CD4-positive, alpha-beta T cell treated with Interleukin-10 for 1 hour (primary cell): ENCODE measurements at regions not wholly inside any gene's neighbourhood (a gene's known extent, or its start where the extent isn't known, plus 50 kb on each side); places are given as distances from the start of the nearest gene placed in this dataset.
"Not testable (repeated sequence)": the region's sequence is repeated elsewhere in the genome, so short reads cannot be mapped to it uniquely, and the experiment has no call there.

Source experiments
- DNase-seq: peaks from one replicate; pipeline ENCODE4 v3.0.0-alpha.2; 2020

DNA sequence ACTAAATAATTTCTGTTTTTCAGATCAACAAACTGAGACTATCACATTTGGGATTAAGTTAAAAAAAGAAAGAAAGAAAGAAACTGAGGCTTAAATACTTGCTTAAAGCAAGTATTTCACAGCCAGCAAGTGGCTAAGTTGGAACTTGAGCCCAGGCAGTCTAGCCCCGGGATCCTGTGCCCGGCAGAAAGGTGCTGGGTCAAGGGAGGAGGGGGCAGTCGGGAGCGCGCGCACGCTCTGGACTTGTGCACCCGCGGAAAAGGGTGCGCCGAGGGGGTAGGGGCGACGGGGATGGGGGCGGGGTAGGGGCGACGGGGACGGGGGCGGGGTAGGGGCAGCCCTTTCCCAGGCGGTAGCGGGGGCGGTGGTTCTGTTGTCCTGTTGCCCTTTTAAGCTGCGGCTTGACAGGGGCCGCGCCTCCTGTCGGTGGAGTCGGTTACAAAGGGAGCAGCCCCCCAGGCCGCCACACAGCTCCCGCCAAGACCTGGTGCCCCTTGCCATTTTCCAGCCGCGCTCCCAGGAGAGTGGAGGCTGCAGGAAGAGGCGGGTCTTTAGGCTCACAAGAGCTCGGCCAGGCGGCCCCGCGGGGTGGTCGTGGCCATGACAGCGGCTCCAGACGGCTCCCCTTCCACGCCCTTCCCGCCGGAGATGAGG, 60.6 kb downstream of the GOLGA8T start:
- DNase-seq: not testable (repeated sequence)

DNA sequence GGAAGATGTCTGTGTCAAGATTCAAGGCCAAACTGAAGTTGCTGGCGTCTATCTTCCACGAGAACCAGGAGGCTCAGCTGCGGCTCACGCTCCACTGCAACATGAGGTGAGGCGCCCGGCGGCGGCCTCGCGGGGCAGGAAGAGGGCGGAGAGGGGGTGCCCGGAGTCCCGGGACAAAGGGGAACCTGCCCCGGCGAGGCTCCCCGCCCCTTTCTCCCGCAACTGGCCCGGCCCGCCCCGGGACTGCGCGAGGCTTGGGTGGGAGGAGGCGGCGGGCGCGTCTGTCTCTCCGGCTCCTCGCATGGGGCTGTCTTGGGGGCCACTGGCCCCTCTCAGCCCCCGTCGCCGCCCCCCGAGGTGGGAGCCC, 61.1 kb downstream of the GOLGA8T start:
- peak; percentile 43 for DNase-seq

DNA sequence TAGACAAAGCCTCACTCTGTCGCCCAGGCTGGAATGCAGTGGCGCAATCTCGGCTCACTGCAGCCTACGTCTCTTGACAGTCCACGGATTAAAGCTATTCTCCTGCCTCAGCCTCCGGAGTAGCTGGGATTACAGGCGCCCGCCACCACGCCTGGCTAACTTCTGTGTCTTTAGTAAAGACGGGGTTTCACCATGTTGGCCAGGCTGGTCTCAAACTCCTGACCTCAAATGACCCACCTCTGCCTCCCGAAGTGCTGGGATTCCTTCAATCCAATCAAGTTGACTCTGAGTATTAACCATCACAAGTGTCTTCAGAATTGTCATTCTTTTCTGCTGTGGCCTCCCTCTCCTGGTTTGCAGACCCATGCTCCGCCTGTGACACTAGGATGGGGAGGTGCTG, 61.9 kb downstream of the GOLGA8T start:
- DNase-seq: not testable (repeated sequence)

DNA sequence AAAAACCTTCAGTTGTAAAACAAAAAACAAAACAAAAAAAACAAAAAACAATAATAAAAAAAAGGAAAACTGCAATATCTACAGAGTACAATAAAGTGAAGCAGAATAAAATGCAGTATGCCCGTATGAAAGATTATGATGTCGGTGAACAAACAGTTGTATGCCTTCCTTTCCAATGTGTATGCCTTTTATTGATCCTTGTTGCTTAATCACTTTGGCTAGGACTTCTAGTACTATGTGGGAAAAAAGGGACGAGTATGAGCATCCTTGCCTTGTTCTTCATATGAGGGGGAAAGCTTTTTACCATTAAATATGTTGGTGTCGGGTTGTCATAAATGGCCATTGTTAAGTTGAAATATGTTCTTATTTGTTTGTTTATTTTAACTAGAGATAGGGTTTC, 66.7 kb downstream of the GOLGA8T start:
- not testable (repeated sequence) for DNase-seq

DNA sequence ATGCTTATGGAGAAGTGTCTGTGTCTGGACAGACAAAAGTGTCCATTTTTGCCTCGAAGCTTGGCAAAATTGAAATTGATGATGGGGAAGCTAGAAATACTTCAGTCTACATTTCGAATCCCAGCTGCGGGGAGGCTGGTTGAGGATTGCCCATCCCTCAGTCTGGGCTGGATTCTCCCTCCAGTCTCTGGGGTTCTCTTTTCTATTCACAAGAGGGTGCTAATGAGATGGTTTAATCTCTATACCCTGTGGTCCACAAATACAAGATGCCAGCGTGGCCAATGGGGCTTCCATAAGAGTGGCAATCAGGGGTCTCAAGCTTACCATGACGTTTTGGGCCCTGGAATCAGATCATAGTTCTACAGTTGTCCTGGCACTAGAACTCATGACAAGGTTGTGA, 78.9 kb downstream of the GOLGA8T start:
- not testable (repeated sequence) for DNase-seq

DNA sequence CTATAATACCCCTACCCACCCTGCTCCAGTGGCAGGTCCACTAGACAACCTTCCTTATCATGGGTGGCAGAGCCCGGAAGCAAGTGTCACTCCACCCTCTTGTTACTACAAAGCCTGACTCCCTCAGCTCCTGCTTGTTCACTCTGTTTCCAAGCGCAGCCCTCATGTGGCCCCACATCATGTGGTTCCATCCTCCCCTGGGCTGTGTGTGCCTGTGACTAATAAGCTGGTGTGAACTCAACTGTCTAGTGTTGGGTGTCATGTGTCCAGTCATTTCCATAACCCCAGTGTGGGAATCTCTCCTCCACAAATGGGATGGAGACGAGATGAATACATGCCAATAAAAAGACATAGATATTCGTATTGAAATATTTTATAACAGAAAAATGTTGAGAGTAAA, 87.0 kb downstream of the GOLGA8T start:
- DNase-seq: not testable (repeated sequence)

DNA sequence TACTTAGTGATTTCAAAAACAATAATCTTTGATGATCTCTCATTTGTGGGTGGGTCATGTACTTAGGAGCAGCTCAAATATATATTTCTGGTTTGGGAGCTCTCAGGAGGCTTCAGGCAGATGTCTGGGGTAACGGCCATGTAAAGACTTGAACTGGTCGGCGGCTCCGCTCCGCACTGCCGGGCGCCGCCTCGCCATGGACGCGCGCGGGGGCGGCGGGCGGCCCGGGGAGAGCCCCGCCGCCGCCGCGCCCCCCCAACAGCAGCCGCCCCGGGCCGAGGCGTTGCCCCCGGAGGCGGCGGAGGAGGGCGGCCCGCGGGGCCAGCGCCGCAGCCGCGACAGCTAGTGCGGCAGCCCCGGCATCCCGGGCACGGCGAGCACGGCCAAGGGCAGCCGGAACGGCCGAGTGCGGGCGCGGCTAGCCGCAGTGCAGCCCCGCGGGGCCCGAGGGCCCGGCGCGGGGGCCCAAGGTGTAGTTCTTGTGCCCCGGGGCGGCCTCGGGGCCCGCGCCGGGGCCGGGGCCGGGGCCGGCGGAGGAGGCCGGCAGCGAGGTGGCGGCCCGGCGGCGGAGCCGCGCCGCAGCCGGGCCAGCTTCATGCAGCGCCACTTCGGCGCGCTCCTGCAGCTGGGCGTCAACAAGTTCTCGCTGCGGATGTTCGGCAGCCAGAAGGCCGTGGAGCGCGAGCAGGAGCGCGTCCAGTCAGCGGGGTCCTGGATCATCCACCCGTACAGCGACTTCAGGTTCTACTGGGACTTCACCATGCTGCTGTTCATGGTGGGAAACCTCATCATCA, 88.1 kb downstream of the GOLGA8T start:
- not testable (repeated sequence) for DNase-seq

DNA sequence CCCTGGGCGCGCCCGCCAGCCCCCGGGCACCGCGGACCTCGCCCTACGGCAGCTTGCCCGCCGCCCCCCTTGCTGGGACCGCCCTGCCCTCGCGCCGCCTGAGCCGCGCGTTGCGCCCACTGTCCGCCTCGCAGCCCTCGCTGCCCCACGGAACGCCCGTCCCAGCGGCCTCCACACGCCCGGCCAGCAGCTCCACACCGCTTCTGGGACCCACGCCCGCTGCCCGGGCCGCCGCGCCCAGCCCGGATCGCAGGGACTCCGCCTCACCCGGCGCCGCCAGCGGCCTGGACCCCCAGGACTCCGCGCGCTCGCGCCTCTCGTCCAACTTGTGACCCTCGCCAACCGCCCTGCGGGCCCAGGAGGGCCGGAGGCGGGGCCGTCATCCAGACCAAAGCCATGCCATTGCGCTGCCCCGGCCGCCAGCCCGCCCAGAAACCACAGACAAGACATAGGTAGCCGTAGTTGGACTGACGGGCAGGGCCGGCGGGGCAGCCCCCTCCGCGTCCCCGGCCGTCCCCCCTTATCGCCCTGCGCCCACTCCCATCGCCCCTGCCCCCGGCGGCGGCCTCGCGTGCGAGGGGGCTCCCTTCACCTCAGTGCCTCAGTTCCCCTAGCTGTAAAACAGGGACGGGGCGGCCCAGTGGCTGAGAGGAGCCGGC, 90.5 kb downstream of the GOLGA8T start:
- DNase-seq: not testable (repeated sequence)

DNA sequence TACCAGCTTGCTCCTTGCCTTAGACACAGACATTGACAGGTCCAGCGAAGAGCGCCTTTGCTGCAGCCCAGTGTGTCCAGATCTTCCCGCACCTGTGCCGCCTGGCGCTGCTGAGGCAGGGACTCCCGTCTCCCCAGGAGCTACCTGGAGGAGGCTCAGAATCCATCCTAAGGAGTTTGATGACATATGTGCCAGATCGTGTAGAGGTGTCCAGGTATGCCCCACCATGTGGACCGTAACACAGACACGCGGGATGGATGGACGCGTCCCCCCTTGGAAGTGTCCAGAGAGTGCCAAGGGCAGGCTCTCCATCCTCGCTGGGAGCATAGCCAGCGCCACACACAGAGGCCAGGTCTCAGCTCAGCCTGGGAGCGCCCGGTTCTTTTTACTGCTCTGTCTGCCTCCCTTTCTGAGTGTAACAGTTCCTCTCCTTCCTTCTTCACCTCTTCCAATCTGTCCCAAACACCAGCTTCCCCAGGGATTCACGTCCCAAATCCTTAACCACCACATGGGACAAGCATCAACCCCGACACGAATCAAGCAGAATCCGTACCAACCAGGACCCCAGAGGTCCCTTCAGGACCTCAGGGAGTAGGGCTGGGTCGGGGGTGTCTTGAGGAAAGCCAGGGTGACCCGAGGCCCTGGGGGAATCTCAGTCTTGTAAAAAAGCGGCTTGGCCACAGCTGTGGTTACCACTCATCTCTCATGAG, 126.7 kb downstream of the GOLGA8T start:
- DNase-seq: not testable (repeated sequence)

DNA sequence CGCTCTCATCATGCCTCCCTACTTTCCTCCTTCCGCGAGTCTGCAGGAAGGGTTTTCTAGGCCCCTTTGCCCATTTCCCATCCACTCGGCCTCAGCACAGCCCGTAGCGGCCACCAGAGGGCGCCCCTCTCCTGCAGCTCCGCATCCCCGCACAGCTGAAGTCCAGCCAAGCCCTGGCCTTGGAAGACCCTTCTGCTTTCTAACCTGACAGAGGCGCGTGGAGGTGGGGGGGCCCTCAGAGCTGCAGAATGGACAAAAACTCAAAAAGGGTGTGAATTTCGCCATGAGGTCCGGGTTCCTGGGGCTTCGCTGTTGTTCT, 127.2 kb downstream of the GOLGA8T start:
- DNase-seq: not testable (repeated sequence)

DNA sequence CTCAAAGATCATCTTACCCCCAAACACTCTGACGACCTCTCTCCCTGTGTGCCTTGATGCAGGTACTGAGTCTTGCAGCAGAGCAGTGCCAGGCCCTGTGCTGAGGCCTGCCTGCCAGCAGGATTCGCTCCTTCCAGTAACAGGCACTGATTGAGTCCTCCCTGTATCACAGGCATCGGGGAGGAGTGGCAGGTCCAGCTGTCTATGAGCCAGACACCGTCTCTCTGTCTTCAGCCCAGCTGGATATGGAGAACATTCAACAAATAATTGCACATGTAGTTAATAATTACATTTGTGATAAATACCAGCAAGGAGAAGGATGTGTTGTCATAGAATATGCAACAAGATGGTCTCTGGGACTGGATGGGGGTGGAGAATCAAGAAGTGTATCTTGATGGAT, 129.1 kb downstream of the GOLGA8T start:
- DNase-seq: not testable (repeated sequence)

DNA sequence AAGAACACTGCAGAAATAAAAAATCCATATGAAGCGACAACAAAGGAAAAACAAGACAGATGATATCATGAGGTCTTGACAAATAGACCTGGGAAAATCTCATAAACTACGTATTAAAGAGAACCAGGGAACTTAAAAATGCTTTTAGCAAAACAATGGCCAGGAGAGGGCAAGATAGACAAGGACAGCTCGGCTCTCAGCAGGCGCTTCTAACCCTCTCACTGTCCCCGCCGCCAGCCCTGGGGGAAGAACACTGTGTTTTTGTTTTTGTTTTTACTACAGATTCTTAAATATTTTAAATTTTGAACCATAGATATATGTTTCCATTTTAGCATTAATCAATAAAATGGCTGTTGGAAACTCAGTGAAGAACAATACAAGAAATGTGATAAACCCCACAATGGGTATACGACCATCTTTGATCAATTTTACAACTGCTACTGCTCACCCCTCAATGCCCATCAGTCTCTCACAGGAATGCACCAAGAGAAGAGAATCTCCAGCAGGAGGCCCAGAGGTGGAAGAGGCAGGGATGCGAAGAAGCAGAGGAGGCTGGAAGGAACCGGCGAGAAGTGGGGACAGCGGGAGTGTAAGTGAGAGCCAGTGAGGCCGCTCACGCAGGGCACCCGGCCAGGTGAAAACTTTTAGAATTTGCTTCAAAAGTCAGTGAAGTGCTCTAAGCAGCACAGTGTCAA, 98.0 kb downstream of the CHRFAM7A start:
- not testable (repeated sequence) for DNase-seq

DNA sequence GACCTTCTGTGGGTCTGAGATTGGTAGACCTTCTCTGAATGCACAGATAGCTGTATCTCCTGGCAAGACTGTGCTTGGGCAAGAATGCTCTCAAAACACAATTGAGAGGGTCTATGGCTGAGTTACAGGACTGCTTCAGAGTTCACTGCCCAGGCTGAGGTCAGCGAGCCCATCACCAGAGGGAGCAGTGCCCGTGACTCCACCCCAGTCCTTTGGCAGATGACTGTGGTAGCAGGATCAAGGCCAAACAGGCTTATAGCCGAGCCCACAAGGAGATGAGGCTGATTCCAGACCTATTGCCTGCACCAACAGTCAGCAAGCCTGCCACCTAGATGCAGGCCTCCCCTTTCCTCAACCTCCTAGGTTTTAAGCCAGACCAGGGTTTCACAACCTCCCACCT, 89.4 kb downstream of the CHRFAM7A start:
- DNase-seq: not testable (repeated sequence)
